GM12892 (cell line): ENCODE measurements at regions not wholly inside any gene's neighbourhood (a gene's known extent, or its start where the extent isn't known, plus 50 kb on each side); places are given as distances from the start of the nearest gene placed in this dataset.

Experiments used
- POLR2A ChIP-seq: IDR thresholded peaks from 2 replicates; pipeline ENCODE4 v1.6.1; 2011; ENCODE audit warnings: low read depth, low read length, control low read depth
- POLR2AphosphoS5 ChIP-seq: IDR thresholded peaks from 2 replicates; pipeline ENCODE4 v1.6.1; 2011; ENCODE audit warnings: low read depth, low read length, control low read depth

- TF ChIP-seq POLR2A: no peak
- TF ChIP-seq POLR2AphosphoS5: no peak
Observed at GRCh38 chr6:140653506-140653905, 1279.1 kb upstream of the CITED2 start.
